AG10803 (cell line): ENCODE measurements at regions not wholly inside any gene's neighbourhood (a gene's known extent, or its start where the extent isn't known, plus 50 kb on each side); places are given as distances from the start of the nearest gene placed in this dataset.

Experiments
- DNase-seq: peaks from one replicate; pipeline ENCODE4 v3.0.0; 2010; ENCODE audit warnings: low read depth
- H3K4me3 ChIP-seq: 2 replicates; pipeline ENCODE4 v1.5.1; 2011; ENCODE audit warnings: mild to moderate bottlenecking, low read length, control low read depth
- TF ChIP-seq, protein P1 (sequence below): conservative IDR thresholded peaks from 2 replicates; pipeline ENCODE4 v1.5.1; 2011; ENCODE audit warnings: mild to moderate bottlenecking, low read length, control low read depth, inconsistent platforms

DNA sequence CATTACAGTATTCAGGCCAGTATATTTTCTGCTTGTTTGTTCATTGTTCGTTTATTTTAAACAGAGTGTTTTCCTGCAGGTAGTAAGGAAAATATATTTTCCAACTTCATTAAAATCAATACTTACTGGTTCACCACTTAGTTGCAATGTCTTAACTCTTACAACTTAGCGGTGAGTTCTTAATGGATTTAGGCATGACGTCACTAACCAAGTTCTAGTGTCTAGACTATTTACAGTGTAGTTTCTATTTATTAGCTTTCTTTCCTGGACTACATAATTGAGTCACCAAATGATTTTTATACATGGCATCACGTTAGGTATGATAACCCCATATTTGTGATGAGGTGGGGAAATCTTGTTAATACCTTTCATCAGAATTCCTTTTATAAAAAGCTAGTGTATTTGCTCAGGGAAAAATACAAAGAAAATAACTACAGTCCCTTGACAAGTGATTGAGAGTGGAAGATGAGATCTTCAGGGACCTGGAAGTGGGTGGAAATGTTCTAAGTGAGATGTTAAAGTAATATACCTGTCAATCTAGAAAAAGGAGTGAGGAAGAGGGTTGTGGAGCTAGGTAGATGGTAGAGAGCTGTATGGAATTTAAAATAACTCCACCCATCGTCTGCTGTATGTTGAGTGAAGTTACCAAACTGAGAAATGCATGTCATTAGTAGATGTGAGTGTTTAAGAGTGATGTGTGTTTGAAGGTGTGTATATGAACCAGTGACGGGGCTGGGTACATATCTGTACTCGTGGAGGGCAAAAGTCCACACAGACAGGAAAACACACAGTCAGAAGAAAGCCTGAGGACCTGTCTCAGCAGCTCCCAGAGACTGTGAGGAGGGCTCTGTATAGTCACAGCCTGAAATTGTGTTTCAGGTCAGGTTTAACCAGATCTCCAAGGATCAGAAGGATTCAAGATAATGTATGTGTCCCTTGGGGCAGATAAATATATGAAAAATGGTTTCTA, 197.6 kb upstream of the ADAMTS5 start:
- TF ChIP-seq, protein P1, sequence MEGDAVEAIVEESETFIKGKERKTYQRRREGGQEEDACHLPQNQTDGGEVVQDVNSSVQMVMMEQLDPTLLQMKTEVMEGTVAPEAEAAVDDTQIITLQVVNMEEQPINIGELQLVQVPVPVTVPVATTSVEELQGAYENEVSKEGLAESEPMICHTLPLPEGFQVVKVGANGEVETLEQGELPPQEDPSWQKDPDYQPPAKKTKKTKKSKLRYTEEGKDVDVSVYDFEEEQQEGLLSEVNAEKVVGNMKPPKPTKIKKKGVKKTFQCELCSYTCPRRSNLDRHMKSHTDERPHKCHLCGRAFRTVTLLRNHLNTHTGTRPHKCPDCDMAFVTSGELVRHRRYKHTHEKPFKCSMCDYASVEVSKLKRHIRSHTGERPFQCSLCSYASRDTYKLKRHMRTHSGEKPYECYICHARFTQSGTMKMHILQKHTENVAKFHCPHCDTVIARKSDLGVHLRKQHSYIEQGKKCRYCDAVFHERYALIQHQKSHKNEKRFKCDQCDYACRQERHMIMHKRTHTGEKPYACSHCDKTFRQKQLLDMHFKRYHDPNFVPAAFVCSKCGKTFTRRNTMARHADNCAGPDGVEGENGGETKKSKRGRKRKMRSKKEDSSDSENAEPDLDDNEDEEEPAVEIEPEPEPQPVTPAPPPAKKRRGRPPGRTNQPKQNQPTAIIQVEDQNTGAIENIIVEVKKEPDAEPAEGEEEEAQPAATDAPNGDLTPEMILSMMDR: no peak
- no peak for DNase-seq
- H3K4me3 ChIP-seq: no peak overlapping the region

- no peak overlapping the region for H3K4me3 ChIP-seq
- TF ChIP-seq, protein P1: no peak
- DNase-seq: no peak
These were observed 192.1 kb upstream of the ADAMTS5 start for GRCh38 chr21:27158967-27159366.

DNA sequence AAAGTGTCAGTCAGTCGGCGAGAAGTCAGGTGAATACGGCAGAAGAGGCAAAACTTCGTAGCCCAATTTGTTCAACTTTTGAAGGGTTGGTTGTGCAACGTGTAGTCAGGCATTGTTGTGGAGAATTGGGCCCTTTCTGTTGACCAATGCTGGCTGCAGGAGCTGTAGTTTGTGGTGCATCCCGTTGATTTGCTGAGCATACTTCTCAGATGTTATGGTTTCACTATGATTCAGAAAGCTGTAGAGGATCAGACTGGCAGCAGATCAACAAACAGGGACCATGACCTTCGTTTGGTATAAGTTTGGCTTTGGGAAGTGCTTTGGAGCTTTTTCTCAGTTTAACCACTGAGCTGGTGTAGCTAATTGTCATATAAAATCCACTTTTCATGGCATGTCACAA, 190.2 kb upstream of the ADAMTS5 start:
- no peak overlapping the region for H3K4me3 ChIP-seq
- no peak for DNase-seq
- TF ChIP-seq, protein P1: no peak

DNA sequence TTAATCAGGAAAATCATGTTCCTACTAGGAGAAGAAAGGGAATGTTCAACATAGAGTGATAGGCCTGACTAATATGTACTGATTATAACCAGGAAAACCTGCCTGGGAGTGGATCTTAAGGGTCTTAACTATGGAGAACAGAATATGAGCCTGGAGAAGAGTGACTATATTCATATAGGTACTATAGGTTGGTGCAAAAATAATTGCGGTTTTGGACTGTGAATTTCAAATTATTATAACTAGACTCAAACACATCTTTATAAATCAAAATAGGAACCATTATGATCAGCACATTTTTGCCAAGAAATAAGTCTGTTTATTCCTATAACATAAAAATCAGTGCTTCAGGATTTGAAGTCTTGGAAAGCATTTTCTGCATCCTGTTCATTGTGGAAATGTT, 189.8 kb upstream of the ADAMTS5 start:
- TF ChIP-seq, protein P1: no peak
- no peak overlapping the region for H3K4me3 ChIP-seq
- DNase-seq: no peak

- no peak for DNase-seq
- no peak overlapping the region for H3K4me3 ChIP-seq
- TF ChIP-seq, protein P1: no peak
These were observed 188.2 kb upstream of the ADAMTS5 start for GRCh38 chr21:27155130-27155500.

GRCh38 chr21:27154451-27155129, 187.7 kb upstream of the ADAMTS5 start:
- DNase-seq: no peak
- H3K4me3 ChIP-seq: no peak overlapping the region
- TF ChIP-seq, protein P1: no peak
